ENCODE measurements at regions not wholly inside any gene's neighbourhood (a gene's known extent, or its start where the extent isn't known, plus 50 kb on each side); places are given as distances from the start of the nearest gene placed in this dataset.
A peak's percentile ranks its signal among the peaks of the same experiment; 100 is the strongest.

DNA sequence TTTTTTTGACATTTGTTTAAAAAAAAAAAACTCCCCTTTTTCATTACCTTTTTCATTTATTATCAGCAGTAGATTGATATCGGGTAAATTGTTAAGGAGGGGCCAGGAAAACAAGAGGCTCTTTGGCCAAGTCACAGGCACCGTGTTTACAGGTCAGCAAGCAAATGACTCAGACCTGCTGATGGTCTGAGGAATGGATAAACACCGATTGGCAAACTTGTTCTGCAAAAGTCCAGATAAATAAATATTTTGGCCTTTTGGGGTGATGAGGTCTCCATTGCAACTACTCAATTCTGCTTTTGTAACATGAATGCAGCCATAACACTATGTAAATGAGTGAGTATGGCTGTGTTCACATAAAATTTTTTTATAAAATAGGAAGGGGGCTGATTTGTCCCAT, 94.0 kb downstream of the RPS29 start:
- Mint-ChIP-seq H3K4me1 (no peaks in the 10 kb centered on the region), H3K9me3 (ENCODE audit: low read depth) (no peaks in the 10 kb centered on the region), H3K27me3 (peaks cover 3% of the 10 kb centered on the region), H3K27ac (no peak overlapping the region), H3K36me3 (ENCODE audit: low read depth) (no peaks in the 10 kb centered on the region), H3K4me3 (no peak overlapping the region)
- DNase-seq: no peak
- ATAC-seq: no peak
- POLR2A ChIA-PET: interaction anchor here (0.6 kb wide), 1 partner anchor 11 kb away, joined by 12 read pairs; no protein-coding TSS in a partner anchor
- CTCF ChIA-PET: interaction anchor here (1.1 kb wide), 1 partner anchor 11 kb away, joined by 3 read pairs; no protein-coding TSS in a partner anchor
- intact Hi-C loops (cut with DNase I, micrococcal nuclease): no loop called here

DNA sequence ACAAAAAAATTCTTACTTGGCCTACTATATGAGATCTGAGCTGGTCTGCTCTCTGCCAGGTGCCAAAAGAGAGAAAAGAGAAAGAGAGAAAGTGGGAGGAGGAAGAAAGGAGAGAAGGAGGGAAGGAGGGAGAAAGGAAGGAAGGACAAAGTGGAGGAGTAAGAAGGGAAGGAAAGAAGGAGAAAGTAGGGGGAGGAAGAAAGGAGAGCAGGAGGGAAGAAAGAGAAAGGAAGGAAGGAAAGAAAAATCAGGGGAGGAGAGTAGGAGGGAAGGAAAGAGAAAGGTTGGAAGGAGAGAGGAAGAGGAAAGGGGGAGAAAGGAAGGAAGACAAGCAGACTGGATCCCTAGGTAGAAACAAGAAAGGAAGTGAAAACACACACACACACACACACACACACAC, 96.8 kb downstream of the RPS29 start:
- Mint-ChIP-seq H3K36me3 (ENCODE audit: low read depth) (no peaks in the 10 kb centered on the region), H3K4me3 (no peak overlapping the region), H3K9me3 (ENCODE audit: low read depth) (no peaks in the 10 kb centered on the region), H3K4me1 (no peaks in the 10 kb centered on the region), H3K27ac (no peak overlapping the region), H3K27me3 (peaks cover 3% of the 10 kb centered on the region)
- CTCF ChIA-PET: interaction anchor here (0.5 to 2.5 kb wide), 3 partner anchors 8 to 472 kb away, joined by 4 to 16 read pairs (median 5); no protein-coding TSS in a partner anchor
- intact Hi-C loops (cut with DNase I, micrococcal nuclease): no loop called here
- ATAC-seq (no peak), DNase-seq (no peak)
- POLR2A ChIA-PET: no interaction called here

GRCh38 chr14:49487238-49487637, 98.9 kb downstream of the RPS29 start:
- intact Hi-C loops (cut with DNase I, micrococcal nuclease): no loop called here
- H3K4me3 Mint-ChIP-seq: no peak overlapping the region
- peaks cover 7% of the 10 kb centered on the region for H3K4me1 Mint-ChIP-seq
- ChIA-PET POLR2A (no interaction called here), CTCF (interaction anchor here (2.5 kb wide), 1 partner anchor 11 kb away, joined by 16 read pairs; no protein-coding TSS in a partner anchor)
- H3K9me3 Mint-ChIP-seq (ENCODE audit: low read depth): no peaks in the 10 kb centered on the region
- ATAC-seq (no peak), DNase-seq (no peak)
- H3K27ac Mint-ChIP-seq: no peak overlapping the region
- no peaks in the 10 kb centered on the region for H3K36me3 Mint-ChIP-seq (ENCODE audit: low read depth)
- H3K27me3 Mint-ChIP-seq: peaks cover 3% of the 10 kb centered on the region

DNA sequence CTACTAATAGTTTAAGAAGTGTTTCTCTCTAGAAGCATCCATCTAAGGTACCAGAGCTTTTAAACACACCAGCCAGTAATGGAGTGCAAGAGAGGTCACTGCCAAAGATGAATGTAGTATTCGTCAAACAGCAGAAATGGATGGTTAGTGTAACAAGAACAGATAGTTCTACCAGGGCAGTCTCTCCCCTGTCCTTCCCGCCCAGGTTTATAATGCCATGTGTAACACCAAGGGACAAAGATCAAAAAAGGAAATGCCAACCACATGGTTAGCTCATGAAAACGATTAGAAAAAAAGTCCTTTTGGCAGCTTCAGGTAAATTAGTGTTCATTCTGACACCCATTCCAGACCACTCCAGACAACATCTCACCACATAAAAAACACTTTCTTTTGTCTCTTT, 100.9 kb downstream of the RPS29 start:
- H3K4me3 Mint-ChIP-seq: no peak overlapping the region
- intact Hi-C loops (cut with DNase I, micrococcal nuclease): no loop called here
- CTCF ChIA-PET: interaction anchor here (2.5 to 7.1 kb wide), 2 partner anchors 13 to 24 kb away, joined by 12 to 39 read pairs; no protein-coding TSS in a partner anchor
- ATAC-seq (no peak), DNase-seq (no peak)
- no peaks in the 10 kb centered on the region for H3K36me3 Mint-ChIP-seq (ENCODE audit: low read depth)
- H3K4me1 Mint-ChIP-seq: peaks cover 7% of the 10 kb centered on the region
- no peak overlapping the region for H3K27ac Mint-ChIP-seq
- H3K27me3 Mint-ChIP-seq: peaks cover 3% of the 10 kb centered on the region
- POLR2A ChIA-PET: no interaction called here
- peaks cover 3% of the 10 kb centered on the region for H3K9me3 Mint-ChIP-seq (ENCODE audit: low read depth)

GRCh38 chr14:49484180-49484579, 102.0 kb downstream of the RPS29 start:
- no peak overlapping the region for H3K4me3 Mint-ChIP-seq
- peaks cover 3% of the 10 kb centered on the region for H3K27me3 Mint-ChIP-seq
- no peak overlapping the region for H3K27ac Mint-ChIP-seq
- intact Hi-C loops (cut with DNase I, micrococcal nuclease): no loop called here
- ATAC-seq (no peak), DNase-seq (no peak)
- ChIA-PET CTCF (interaction anchor here (2.5 to 7.1 kb wide), 2 partner anchors 14 to 23 kb away, joined by 12 to 39 read pairs; no protein-coding TSS in a partner anchor), POLR2A (interaction anchor here (1.2 kb wide), 1 partner anchor 23 kb away, joined by 3 read pairs; no protein-coding TSS in a partner anchor)
- H3K36me3 Mint-ChIP-seq (ENCODE audit: low read depth): no peaks in the 10 kb centered on the region
- H3K9me3 Mint-ChIP-seq (ENCODE audit: low read depth): peaks cover 3% of the 10 kb centered on the region
- H3K4me1 Mint-ChIP-seq: peaks cover 7% of the 10 kb centered on the region

DNA sequence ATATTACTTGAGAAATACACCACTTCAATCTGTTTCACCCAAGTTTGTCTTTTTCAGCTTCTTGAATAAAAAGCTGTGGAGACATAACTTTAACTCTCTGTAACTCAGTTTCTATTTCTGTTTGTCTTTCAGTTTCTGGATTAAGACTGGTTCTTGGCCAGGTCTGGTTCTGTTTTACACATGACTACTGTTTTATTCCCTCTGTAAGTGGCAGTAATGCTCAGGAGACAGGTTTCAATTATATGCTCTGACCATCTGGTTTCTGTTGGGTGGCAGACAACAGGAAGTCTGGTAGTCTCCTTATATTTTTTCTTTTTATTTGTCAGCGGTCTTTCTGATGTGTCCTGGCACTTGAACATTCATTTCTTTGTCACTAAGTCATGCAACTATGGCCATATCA, 102.9 kb downstream of the RPS29 start:
- peaks cover 3% of the 10 kb centered on the region for H3K9me3 Mint-ChIP-seq (ENCODE audit: low read depth)
- CTCF ChIA-PET: interaction anchor here (0.6 to 7.1 kb wide), 2 partner anchors 15 to 148 kb away, joined by 3 to 39 read pairs; no protein-coding TSS in a partner anchor
- H3K36me3 Mint-ChIP-seq (ENCODE audit: low read depth): no peaks in the 10 kb centered on the region
- H3K4me3 Mint-ChIP-seq: no peak overlapping the region
- intact Hi-C loops (cut with DNase I, micrococcal nuclease): no loop called here
- H3K27me3 Mint-ChIP-seq: peaks cover 3% of the 10 kb centered on the region
- POLR2A ChIA-PET: interaction anchor here (1.2 kb wide), 1 partner anchor 22 kb away, joined by 3 read pairs; no protein-coding TSS in a partner anchor
- no peak for DNase-seq
- H3K27ac Mint-ChIP-seq: peak overlapping the region; percentile 13
- ATAC-seq: peak; percentile 85
- H3K4me1 Mint-ChIP-seq: peaks cover 7% of the 10 kb centered on the region

DNA sequence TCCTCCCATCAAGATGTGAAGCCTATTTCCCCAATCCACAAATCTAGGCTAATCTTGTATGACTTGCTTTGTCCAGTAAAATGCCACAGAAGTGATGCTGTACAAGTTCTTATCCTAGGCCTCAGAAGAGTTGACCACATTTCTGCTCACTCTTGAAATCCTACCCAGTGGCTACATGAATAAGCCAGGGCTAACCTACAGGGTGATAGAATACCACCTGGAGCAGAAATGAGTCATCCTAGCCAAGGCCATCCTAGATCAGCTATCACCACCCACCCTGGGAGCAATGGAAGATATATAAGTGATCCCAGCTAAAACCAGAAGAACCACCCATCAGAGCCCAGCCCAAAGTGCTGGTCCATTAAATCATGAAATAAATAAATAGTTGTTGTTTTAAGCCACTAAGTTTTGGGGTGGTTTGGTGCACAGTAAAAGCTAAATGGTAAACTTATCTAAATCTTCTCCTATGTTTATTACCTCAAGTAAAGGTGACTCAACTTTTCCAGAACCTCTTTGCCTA, 105.1 kb downstream of the RPS29 start:
- no peaks in the 10 kb centered on the region for H3K36me3 Mint-ChIP-seq (ENCODE audit: low read depth)
- no peak overlapping the region for H3K4me3 Mint-ChIP-seq
- DNase-seq: no peak
- peaks cover 3% of the 10 kb centered on the region for H3K9me3 Mint-ChIP-seq (ENCODE audit: low read depth)
- intact Hi-C loops (cut with DNase I, micrococcal nuclease): no loop called here
- ChIA-PET POLR2A (no interaction called here), CTCF (interaction anchor here (0.8 to 7.1 kb wide), 4 partner anchors 11 to 201 kb away, joined by 3 to 39 read pairs (median 6); no protein-coding TSS in a partner anchor)
- H3K4me1 Mint-ChIP-seq: peaks cover 7% of the 10 kb centered on the region
- ATAC-seq: peak; percentile 28
- H3K27me3 Mint-ChIP-seq: no peaks in the 10 kb centered on the region
- no peak overlapping the region for H3K27ac Mint-ChIP-seq

DNA sequence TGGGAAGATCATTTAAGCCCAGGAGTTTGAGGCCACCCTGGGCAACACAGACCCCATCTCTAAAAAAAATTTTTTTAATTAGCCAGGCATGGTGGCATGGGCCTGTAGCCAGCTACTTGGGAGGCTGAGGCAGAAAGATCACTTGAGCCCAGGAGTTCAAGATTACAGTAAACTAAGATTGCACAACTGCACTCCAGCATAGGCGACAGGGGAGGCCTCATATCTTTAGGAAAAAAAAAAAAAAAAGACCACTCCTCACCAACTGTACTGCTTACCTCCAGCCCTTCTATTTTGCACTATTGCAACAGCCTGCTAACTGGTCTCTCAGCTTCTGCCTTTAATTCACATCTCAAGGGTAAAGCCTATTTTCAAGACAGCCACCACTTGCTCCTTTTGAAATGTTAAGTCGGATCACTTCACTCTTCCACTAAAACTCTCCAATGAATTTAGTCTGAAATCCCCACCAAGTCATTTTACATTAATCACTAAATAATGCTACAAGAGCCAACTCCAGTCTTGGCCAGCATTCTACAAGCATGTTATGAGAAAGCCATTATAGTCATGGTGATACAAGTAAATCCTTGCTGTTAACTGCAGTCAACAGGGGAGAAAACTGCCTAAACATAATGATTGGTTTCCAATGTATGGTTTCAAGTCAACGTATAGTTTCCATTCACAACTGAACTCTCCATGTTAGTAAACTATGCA, 106.0 kb downstream of the RPS29 start:
- no peak for DNase-seq
- intact Hi-C loops (cut with DNase I, micrococcal nuclease): no loop called here
- peaks cover 7% of the 10 kb centered on the region for H3K4me1 Mint-ChIP-seq
- peaks cover 3% of the 10 kb centered on the region for H3K9me3 Mint-ChIP-seq (ENCODE audit: low read depth)
- H3K27ac Mint-ChIP-seq: no peak overlapping the region
- H3K36me3 Mint-ChIP-seq (ENCODE audit: low read depth): no peaks in the 10 kb centered on the region
- no peak overlapping the region for H3K4me3 Mint-ChIP-seq
- CTCF ChIA-PET: interaction anchor here (0.8 to 7.1 kb wide), 5 partner anchors 12 to 200 kb away, joined by 3 to 39 read pairs (median 4); no protein-coding TSS in a partner anchor
- POLR2A ChIA-PET: no interaction called here
- no peaks in the 10 kb centered on the region for H3K27me3 Mint-ChIP-seq
- ATAC-seq: no peak

- ChIA-PET CTCF (interaction anchor here (1.3 to 5.2 kb wide), 3 partner anchors 18 to 19 kb away, joined by 4 to 27 read pairs (median 8); no protein-coding TSS in a partner anchor), POLR2A (no interaction called here)
- Mint-ChIP-seq H3K27me3 (no peaks in the 10 kb centered on the region), H3K36me3 (ENCODE audit: low read depth) (no peaks in the 10 kb centered on the region), H3K27ac (no peak overlapping the region), H3K4me1 (peaks cover 7% of the 10 kb centered on the region), H3K4me3 (no peak overlapping the region), H3K9me3 (ENCODE audit: low read depth) (peaks cover 3% of the 10 kb centered on the region)
- DNase-seq: no peak
- no peak for ATAC-seq
- intact Hi-C loops (cut with DNase I, micrococcal nuclease): no loop called here
Measured at GRCh38 chr14:49479432-49479831, 106.7 kb downstream of the RPS29 start.

- no peak for DNase-seq
- H3K36me3 Mint-ChIP-seq (ENCODE audit: low read depth): no peaks in the 10 kb centered on the region
- H3K9me3 Mint-ChIP-seq (ENCODE audit: low read depth): peaks cover 3% of the 10 kb centered on the region
- ChIA-PET CTCF (interaction anchor here (1.3 to 5.2 kb wide), 3 partner anchors 17 to 19 kb away, joined by 4 to 27 read pairs (median 8); no protein-coding TSS in a partner anchor), POLR2A (no interaction called here)
- H3K27me3 Mint-ChIP-seq: no peaks in the 10 kb centered on the region
- ATAC-seq: no peak
- H3K4me1 Mint-ChIP-seq: peaks cover 7% of the 10 kb centered on the region
- no peak overlapping the region for H3K4me3 Mint-ChIP-seq
- H3K27ac Mint-ChIP-seq: no peak overlapping the region
- intact Hi-C loops (cut with DNase I, micrococcal nuclease): no loop called here
Measured at GRCh38 chr14:49478784-49479183, 107.4 kb downstream of the RPS29 start.

DNA sequence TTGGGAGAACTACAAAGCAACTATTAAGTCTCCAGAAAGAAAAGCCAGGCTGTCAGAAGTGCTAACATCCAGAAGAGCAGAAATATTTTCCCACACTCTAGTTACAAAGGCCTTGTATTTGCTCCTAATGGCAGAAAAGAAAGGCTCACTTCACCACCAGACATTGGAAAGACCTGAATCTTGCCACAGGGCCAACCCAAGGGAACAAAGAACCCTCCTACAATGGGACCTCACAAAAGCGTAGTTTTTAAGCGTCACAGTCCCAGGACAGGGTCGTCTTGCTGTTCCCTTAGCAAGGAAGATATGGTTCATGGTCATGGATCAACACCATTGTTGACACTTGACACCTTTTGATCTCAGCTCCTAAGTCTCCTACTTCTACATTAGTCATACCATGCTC, 119.1 kb downstream of the RPS29 start:
- CTCF ChIA-PET: no interaction called here

More for the DNA sequence above, 119.1 kb downstream of the RPS29 start:
- Mint-ChIP-seq H3K27me3 (no peaks in the 10 kb centered on the region), H3K4me1 (no peaks in the 10 kb centered on the region), H3K4me3 (no peak overlapping the region), H3K27ac (no peak overlapping the region), H3K36me3 (ENCODE audit: low read depth) (no peaks in the 10 kb centered on the region), H3K9me3 (ENCODE audit: low read depth) (no peaks in the 10 kb centered on the region)
- ATAC-seq (no peak), DNase-seq (no peak)
- POLR2A ChIA-PET: no interaction called here
- intact Hi-C loops (cut with DNase I, micrococcal nuclease): loop anchor here (10.0 kb wide), 2 partner anchors 118 to 368 kb away; partner anchors contain the start of gene RPS29 (in 1 of the 2)
